Lung (tissue), 11 donors: ENCODE measurements at regions not wholly inside any gene's neighbourhood (a gene's known extent, or its start where the extent isn't known, plus 50 kb on each side); places are given as distances from the start of the nearest gene placed in this dataset.

Experiments used
- ATAC-seq: fragments of 200-7000 bp; cut with Tn5 transposase; one replicate; pipeline ENCODE4 v1.9.1; 2020; ENCODE audit warnings: moderate number of reproducible peaks; ENCODE audit not compliant: insufficient read depth, low FRiP score
- DNase-seq, 3 donors: peaks; one replicate each; pipeline ENCODE4 v3.0.0-alpha.2; 2013 to 2017
- H3K27ac ChIP-seq, 2 donors: one replicate each; pipeline ENCODE4 v1.5.1; 2013; ENCODE audit warnings: mild to moderate bottlenecking in 2 of 2, moderate library complexity in 2 of 2, control low read depth in 1 of 2, inconsistent platforms in 1 of 2, low read depth in 1 of 2, low read length in 1 of 2
- H3K27me3 ChIP-seq, 3 donors: one replicate each; pipeline ENCODE4 v1.5.1; 2013; ENCODE audit warnings: low read length in 2 of 3; ENCODE audit not compliant: control insufficient read depth in 3 of 3, insufficient read depth in 3 of 3
- H3K36me3 ChIP-seq, 4 donors: one replicate each; pipeline ENCODE4 v1.5.1; 2013; ENCODE audit warnings: low read length in 4 of 4, mild to moderate bottlenecking in 1 of 4, moderate library complexity in 1 of 4; ENCODE audit not compliant: control insufficient read depth in 4 of 4, insufficient read depth in 4 of 4
- H3K4me1 ChIP-seq, 5 donors: one replicate each; pipeline ENCODE4 v1.5.1; 2013; ENCODE audit warnings: low read length in 5 of 5, mild to moderate bottlenecking in 2 of 5, moderate library complexity in 1 of 5; ENCODE audit not compliant: control insufficient read depth in 5 of 5, insufficient read depth in 5 of 5
- H3K4me3 ChIP-seq: one replicate; pipeline ENCODE4 v1.5.1; 2013; ENCODE audit warnings: mild to moderate bottlenecking, control low read depth, moderate library complexity
- H3K9ac ChIP-seq, 2 donors: one replicate each; pipeline ENCODE4 v1.5.1; 2013; ENCODE audit warnings: low read length in 2 of 2, control low read depth in 1 of 2; ENCODE audit not compliant: insufficient read depth in 1 of 2
- H3K9me3 ChIP-seq, 4 donors: one replicate each; pipeline ENCODE4 v1.5.1; 2013; ENCODE audit warnings: low read length in 3 of 4, mild to moderate bottlenecking in 1 of 4, moderate library complexity in 1 of 4; ENCODE audit not compliant: control insufficient read depth in 4 of 4, insufficient read depth in 3 of 4
- CTCF ChIP-seq: IDR thresholded peaks from 2 replicates; pipeline ENCODE4 v1.5.1; 2012; ENCODE audit warnings: mild to moderate bottlenecking; ENCODE audit errors: control extremely low read depth, extremely low read depth
- WGBS, 2 donors: extraction: QIAGEN DNeasy Blood & Tissue Kit; methylation state at CpG; one replicate each; pipeline ENCODE4 v1.1.7; 2013; 5-methylcytosine and 5-hydroxymethylcytosine counted together
- donor health status: control.
- donor health status: control.
- donor health status: Bipolar disorder and iron deficiency.
- donor health status: healthy.
- donor health status: DM: yes; HTN: yes; CAD: no.

- Histone ChIP-seq H3K4me1 (no peaks in the 10 kb centered on the region), H3K9ac (no peak overlapping the region), H3K36me3 (no peaks in the 10 kb centered on the region), H3K27me3 (no peaks in the 10 kb centered on the region), H3K27ac (no peak overlapping the region), H3K4me3 (no peak overlapping the region), H3K9me3 (no peaks in the 10 kb centered on the region)
- TF ChIP-seq CTCF = no peak
- DNase-seq (no peak), ATAC-seq (no peak)
These were observed 200.3 kb upstream of the PTCHD4 start for GRCh38 chr6:48311301-48311700.

GRCh38 chr6:48307573-48307972 lies 196.6 kb upstream of the PTCHD4 start:
- no peak for DNase-seq
- Histone ChIP-seq H3K9ac (no peak overlapping the region), H3K4me3 (no peak overlapping the region), H3K27me3 (no peaks in the 10 kb centered on the region), H3K9me3 (peaks cover 0 to 4% (median 0%) of the 10 kb centered on the region in 4 donors), H3K36me3 (no peaks in the 10 kb centered on the region), H3K4me1 (no peaks in the 10 kb centered on the region), H3K27ac (no peak overlapping the region)
- TF ChIP-seq CTCF = no peak
- ATAC-seq = no peak
- 86 to 89% methylated on average over 2 of the region's 2 CpGs for WGBS, 2 donors

- TF ChIP-seq CTCF = no peak
These were observed 179.6 kb upstream of the PTCHD4 start for GRCh38 chr6:48290595-48290994.

GRCh38 chr6:48289841-48290240 lies 178.8 kb upstream of the PTCHD4 start:
- H3K9me3 ChIP-seq = peaks cover 0 to 5% (median 1%) of the 10 kb centered on the region in 4 donors
- no peaks in the 10 kb centered on the region for H3K4me1 ChIP-seq
- H3K27me3 ChIP-seq = no peaks in the 10 kb centered on the region
- DNase-seq (no peak), ATAC-seq (no peak)
- no peak overlapping the region for H3K9ac ChIP-seq
- 86 to 90% methylated on average over 5 of the region's 5 CpGs for WGBS, 2 donors
- no peak overlapping the region for H3K4me3 ChIP-seq
- H3K27ac ChIP-seq = no peak overlapping the region
- TF ChIP-seq CTCF = no peak
- no peaks in the 10 kb centered on the region for H3K36me3 ChIP-seq

More at GRCh38 chr6:48290595-48290994, 179.6 kb upstream of the PTCHD4 start:
- 80 to 88% methylated on average over 4 of the region's 4 CpGs for WGBS, 2 donors
- Histone ChIP-seq H3K27me3 (no peaks in the 10 kb centered on the region), H3K4me3 (no peak overlapping the region), H3K4me1 (no peaks in the 10 kb centered on the region), H3K27ac (no peak overlapping the region), H3K36me3 (no peaks in the 10 kb centered on the region), H3K9ac (no peak overlapping the region), H3K9me3 (peaks cover 0 to 5% (median 1%) of the 10 kb centered on the region in 4 donors)
- ATAC-seq (no peak), DNase-seq (no peak)
